Mesothelial cell of epicardium (in vitro differentiated cells): ENCODE measurements at regions not wholly inside any gene's neighbourhood (a gene's known extent, or its start where the extent isn't known, plus 50 kb on each side); places are given as distances from the start of the nearest gene placed in this dataset.

Experiments
- DNase-seq, 2 experiments: peaks; one replicate each; pipeline ENCODE4 v3.0.0; 2021; ENCODE audit warnings: low spot score in 2 of 2; ENCODE audit not compliant: unreplicated experiment in 2 of 2
- H3K27ac Mint-ChIP-seq: 2 replicates; pipeline ENCODE4 v1.8.0; 2021; ENCODE audit warnings: mixed read lengths
- H3K27me3 Mint-ChIP-seq: 2 replicates; pipeline ENCODE4 v1.8.0; 2021; ENCODE audit warnings: low read depth, mixed read lengths
- H3K36me3 Mint-ChIP-seq: 2 replicates; pipeline ENCODE4 v1.8.0; 2021; ENCODE audit warnings: mixed read lengths
- H3K4me1 Mint-ChIP-seq: 2 replicates; pipeline ENCODE4 v1.8.0; 2021; ENCODE audit warnings: mixed read lengths
- H3K4me3 Mint-ChIP-seq: 2 replicates; pipeline ENCODE4 v1.8.0; 2021; ENCODE audit warnings: mild to moderate bottlenecking, moderate library complexity, mixed read lengths
- H3K9me3 Mint-ChIP-seq: 2 replicates; pipeline ENCODE4 v1.8.0; 2021; ENCODE audit warnings: mixed read lengths
- CTCF ChIP-seq: fragments of 200-600 bp; sonication (generic); IDR thresholded peaks from one replicate; pipeline ENCODE4 v1.5.0; 2021; ENCODE audit warnings: antibody characterized with exemption; ENCODE audit not compliant: unreplicated experiment

- H3K27me3 Mint-ChIP-seq = no peaks in the 10 kb centered on the region
- H3K36me3 Mint-ChIP-seq = no peaks in the 10 kb centered on the region
- no peak overlapping the region for H3K4me3 Mint-ChIP-seq
- peak overlapping the region; percentile 90 for H3K27ac Mint-ChIP-seq
- no peak for TF ChIP-seq CTCF
- no peaks in the 10 kb centered on the region for H3K9me3 Mint-ChIP-seq
- DNase-seq = no peak
- H3K4me1 Mint-ChIP-seq = peaks cover 38% of the 10 kb centered on the region
Observed at GRCh38 chr15:39180030-39180429, 400.8 kb upstream of the THBS1 start.

- Mint-ChIP-seq H3K4me1 (peaks cover 35% of the 10 kb centered on the region), H3K36me3 (no peaks in the 10 kb centered on the region), H3K27ac (peak overlapping the region; percentile 89), H3K27me3 (no peaks in the 10 kb centered on the region), H3K9me3 (no peaks in the 10 kb centered on the region), H3K4me3 (no peak overlapping the region)
- no peak for DNase-seq
- no peak for TF ChIP-seq CTCF
Observed at GRCh38 chr15:39180483-39180933, 400.4 kb upstream of the THBS1 start.

GRCh38 chr15:39181056-39181747 lies 399.7 kb upstream of the THBS1 start:
- TF ChIP-seq CTCF = no peak
- no peaks in the 10 kb centered on the region for H3K27me3 Mint-ChIP-seq
- peaks cover 31% of the 10 kb centered on the region for H3K4me1 Mint-ChIP-seq
- H3K9me3 Mint-ChIP-seq = no peaks in the 10 kb centered on the region
- DNase-seq = no peak
- no peaks in the 10 kb centered on the region for H3K36me3 Mint-ChIP-seq
- no peak overlapping the region for H3K4me3 Mint-ChIP-seq
- peak overlapping the region; percentile 89 for H3K27ac Mint-ChIP-seq

GRCh38 chr15:39181940-39182339 lies 398.9 kb upstream of the THBS1 start:
- DNase-seq = no peak
- Mint-ChIP-seq H3K27me3 (no peaks in the 10 kb centered on the region), H3K27ac (peak overlapping the region; percentile 31), H3K36me3 (no peaks in the 10 kb centered on the region), H3K4me3 (no peak overlapping the region), H3K4me1 (peaks cover 31% of the 10 kb centered on the region), H3K9me3 (no peaks in the 10 kb centered on the region)
- TF ChIP-seq CTCF = no peak

GRCh38 chr15:39183164-39183881 lies 397.6 kb upstream of the THBS1 start:
- Mint-ChIP-seq H3K27me3 (no peaks in the 10 kb centered on the region), H3K4me1 (peaks cover 37% of the 10 kb centered on the region), H3K4me3 (no peak overlapping the region), H3K27ac (no peak overlapping the region), H3K36me3 (no peaks in the 10 kb centered on the region), H3K9me3 (no peaks in the 10 kb centered on the region)
- TF ChIP-seq CTCF = no peak
- no peak for DNase-seq
